NCI-H1105 (cell line): ENCODE measurements at regions not wholly inside any gene's neighbourhood (a gene's known extent, or its start where the extent isn't known, plus 50 kb on each side); places are given as distances from the start of the nearest gene placed in this dataset.

Experiments
- DNase-seq: peaks from one replicate; lab custom pipeline; 2025; lab: John Stamatoyannopoulos, UW

GRCh38 chr20:6614836-6615235 lies 152.7 kb upstream of the BMP2 start:
- no peak for DNase-seq

- DNase-seq, result no peak
Measured at GRCh38 chr20:6613280-6613861, 154.1 kb upstream of the BMP2 start.

GRCh38 chr20:6612606-6612923 lies 154.9 kb upstream of the BMP2 start:
- no peak for DNase-seq

GRCh38 chr20:6611911-6612605 lies 155.4 kb upstream of the BMP2 start:
- no peak for DNase-seq

GRCh38 chr20:6606651-6607050 lies 160.8 kb upstream of the BMP2 start:
- no peak for DNase-seq

- no peak for DNase-seq
Measured at GRCh38 chr20:6605055-6605935, 162.2 kb upstream of the BMP2 start.

- no peak for DNase-seq
Measured at GRCh38 chr20:6604179-6604578, 163.3 kb upstream of the BMP2 start.

- no peak for DNase-seq
Measured at GRCh38 chr20:6599876-6600735, 167.4 kb upstream of the BMP2 start.

- DNase-seq, result no peak
Measured at GRCh38 chr20:6595704-6596103, 171.8 kb upstream of the BMP2 start.

GRCh38 chr20:6590891-6591637 lies 176.4 kb upstream of the BMP2 start:
- peak; percentile 10 for DNase-seq

- DNase-seq, result peak; percentile 92
Measured at GRCh38 chr20:6588296-6588695, 179.2 kb upstream of the BMP2 start.

- DNase-seq, result peak; percentile 20
Measured at GRCh38 chr20:6583134-6583738, 184.2 kb upstream of the BMP2 start.

GRCh38 chr20:6582449-6582848 lies 185.0 kb upstream of the BMP2 start:
- no peak for DNase-seq

GRCh38 chr20:6580486-6580885 lies 187.0 kb upstream of the BMP2 start:
- DNase-seq, result no peak

GRCh38 chr20:6579824-6580223 lies 187.7 kb upstream of the BMP2 start:
- DNase-seq, result no peak

GRCh38 chr20:6579417-6579816 lies 188.1 kb upstream of the BMP2 start:
- DNase-seq, result no peak

- no peak for DNase-seq
Measured at GRCh38 chr20:6577451-6577850, 190.0 kb upstream of the BMP2 start.

- DNase-seq, result no peak
Measured at GRCh38 chr20:6576726-6577125, 190.8 kb upstream of the BMP2 start.

GRCh38 chr20:6575912-6576401 lies 191.5 kb upstream of the BMP2 start:
- DNase-seq, result no peak

- no peak for DNase-seq
Measured at GRCh38 chr20:6566821-6567220, 200.7 kb upstream of the BMP2 start.

GRCh38 chr20:6562111-6562510 lies 205.4 kb upstream of the BMP2 start:
- DNase-seq, result no peak
